ENCODE measurements at regions not wholly inside any gene's neighbourhood (a gene's known extent, or its start where the extent isn't known, plus 50 kb on each side); places are given as distances from the start of the nearest gene placed in this dataset.

- H3K4me1 ChIP-seq (replicated peaks in 1 of 2; ENCODE audit: control insufficient read depth in 2 of 2, insufficient read depth in 2 of 2, low read length in 2 of 2) = no peaks in the 10 kb centered on the region; a peak in 1 of 5 replicates
- intact Hi-C loops (cut with micrococcal nuclease) = no loop called here
- H3K27me3 ChIP-seq (ENCODE audit: control insufficient read depth in 2 of 2, insufficient read depth in 2 of 2, low read length in 2 of 2) = no peaks in the 10 kb centered on the region
- TF ChIP-seq ZKSCAN8 (CRISPR knock-in tag; IDR thresholded peaks at IDR 0.05) = no peak
- TF ChIP-seq TCF7 (IDR thresholded peaks at IDR 0.05; ENCODE audit: borderline replicate concordance) = no peak
- no peak overlapping the region for H3K4me3 ChIP-seq
- H3K9me1 ChIP-seq (ENCODE audit: control insufficient read depth, insufficient read depth, low read length) = no peaks in the 10 kb centered on the region
- H3K27ac ChIP-seq (ENCODE audit: extremely low read depth, low read depth, low read length) = no peak overlapping the region
- FAIRE-seq = no peak
- no peak overlapping the region for H3K9ac ChIP-seq (ENCODE audit: insufficient read depth in 1 of 2, low read depth in 2 of 2, low read length in 2 of 2)
- no peaks in the 10 kb centered on the region for H4K20me1 ChIP-seq (replicated peaks; ENCODE audit: control insufficient read depth, insufficient read depth, low read length)
- no peaks in the 10 kb centered on the region for H3K36me3 ChIP-seq (ENCODE audit: control insufficient read depth, insufficient read depth, low read length)
- in situ Hi-C loops (cut with MboI) = no loop called here
- CTCF ChIA-PET (ENCODE audit: low intra/inter-chr PET ratio) = no interaction called here
- H3K9me3 ChIP-seq (replicated peaks; ENCODE audit: control insufficient read depth, insufficient read depth, low read depth, low read length) = peaks cover 2% of the 10 kb centered on the region; the same call in 1 of the 2 replicates
- DNase-seq (ENCODE audit: extremely low read depth in 1 of 4, low spot score in 3 of 4) = no peak
- ATAC-seq = no peak
- 11% methylated on average over 17 of the region's 20 CpGs for WGBS (ENCODE audit: insufficient coverage, low coverage, missing lambda C conversion rate)
- no peaks in the 10 kb centered on the region for H3K79me2 ChIP-seq (ENCODE audit: control insufficient read depth, insufficient read depth, low read length)
- H2AFZ ChIP-seq (ENCODE audit: low read depth, low read length) = no peak overlapping the region
- no peak overlapping the region for H3K4me2 ChIP-seq (ENCODE audit: insufficient read depth, low read length)
- BruUV-seq (replicated peaks) = no TSS peak
- POLR2A ChIA-PET = no interaction called here
These were observed 56.5 kb upstream of the B3GALNT1 start for GRCh38 chr3:161161603-161162002.

DNA sequence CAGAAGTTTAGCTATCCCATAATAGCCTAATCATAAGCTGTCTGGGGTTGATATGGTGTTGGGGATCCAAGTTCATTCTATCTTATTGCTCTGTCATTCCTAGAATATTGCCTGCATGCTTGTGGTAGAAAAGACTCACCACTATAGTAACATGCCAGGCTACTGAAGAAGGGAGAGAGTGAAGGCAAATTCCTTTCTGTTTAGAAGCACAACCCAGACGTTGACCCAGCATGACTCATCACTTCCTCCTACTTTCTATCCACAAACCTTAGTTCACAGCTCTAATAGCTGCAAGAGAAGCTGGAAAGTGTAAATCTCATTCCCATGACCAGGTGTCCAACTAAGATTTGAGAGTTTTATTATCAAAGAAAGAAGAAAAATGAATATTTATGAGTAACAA, 57.8 kb upstream of the NMD3 start:
- no peaks in the 10 kb centered on the region for H3K27me3 ChIP-seq (ENCODE audit: control insufficient read depth in 2 of 2, insufficient read depth in 2 of 2, low read length in 2 of 2)
- no peaks in the 10 kb centered on the region; a peak in 1 of 5 replicates for H3K4me1 ChIP-seq (replicated peaks in 1 of 2; ENCODE audit: control insufficient read depth in 2 of 2, insufficient read depth in 2 of 2, low read length in 2 of 2)
- H3K9ac ChIP-seq (ENCODE audit: insufficient read depth in 1 of 2, low read depth in 2 of 2, low read length in 2 of 2) = no peak overlapping the region
- no TSS peak for BruUV-seq (replicated peaks)
- H3K9me3 ChIP-seq (replicated peaks; ENCODE audit: control insufficient read depth, insufficient read depth, low read depth, low read length) = peaks cover 2% of the 10 kb centered on the region; the same call in 1 of the 2 replicates
- 0% methylated on average over 1 of the region's 1 CpG for WGBS (ENCODE audit: insufficient coverage, low coverage, missing lambda C conversion rate)
- no peak for FAIRE-seq
- peak in 1 of 4 experiments; percentile 10 for DNase-seq (ENCODE audit: extremely low read depth in 1 of 4, low spot score in 3 of 4)
- intact Hi-C loops (cut with micrococcal nuclease) = no loop called here
- no peaks in the 10 kb centered on the region for H3K36me3 ChIP-seq (ENCODE audit: control insufficient read depth, insufficient read depth, low read length)
- no peak overlapping the region for H3K27ac ChIP-seq (ENCODE audit: extremely low read depth, low read depth, low read length)
- no peaks in the 10 kb centered on the region for H3K79me2 ChIP-seq (ENCODE audit: control insufficient read depth, insufficient read depth, low read length)
- ATAC-seq = no peak
- in situ Hi-C loops (cut with MboI) = no loop called here
- ChIA-PET CTCF (ENCODE audit: low intra/inter-chr PET ratio) (no interaction called here), POLR2A (no interaction called here)
- no peak overlapping the region for H3K4me3 ChIP-seq
- no peak overlapping the region for H3K4me2 ChIP-seq (ENCODE audit: insufficient read depth, low read length)
- H3K9me1 ChIP-seq (ENCODE audit: control insufficient read depth, insufficient read depth, low read length) = no peaks in the 10 kb centered on the region
- H2AFZ ChIP-seq (ENCODE audit: low read depth, low read length) = no peak overlapping the region
- no peaks in the 10 kb centered on the region for H4K20me1 ChIP-seq (replicated peaks; ENCODE audit: control insufficient read depth, insufficient read depth, low read length)
- TF ChIP-seq C11orf30 (IDR thresholded peaks at IDR 0.05; ENCODE audit: low read depth) (peak; percentile 33), MAFF (IDR thresholded peaks at IDR 0.05; ENCODE audit: low read length) (peak; percentile 42; the same call in 1 of the 2 replicates), TRIM24 (IDR thresholded peaks at IDR 0.05) (peak; percentile 30 to 62; a peak in 2 of 4 replicates), HDAC2 (IDR thresholded peaks at IDR 0.05) (no peak), MAFK (IDR thresholded peaks at IDR 0.05; ENCODE audit: low read length) (peak; percentile 35; the same call in 1 of the 2 replicates), REST (IDR thresholded peaks at IDR 0.05; ENCODE audit: borderline replicate concordance) (no peak), REST (CRISPR knock-in tag; IDR thresholded peaks at IDR 0.05; ENCODE audit: low read depth) (no peak)
